ENCODE measurements at regions not wholly inside any gene's neighbourhood (a gene's known extent, or its start where the extent isn't known, plus 50 kb on each side); places are given as distances from the start of the nearest gene placed in this dataset.

GRCh38 chr5:102089883-102090282 lies 206.2 kb downstream of the SLCO4C1 start:
- intact Hi-C loops (cut with micrococcal nuclease) = no loop called here
- Mint-ChIP-seq H3K4me3 (no peak overlapping the region), H3K4me1 (ENCODE audit: low read depth) (no peaks in the 10 kb centered on the region), H3K27me3 (no peaks in the 10 kb centered on the region), H3K9me3 (no peaks in the 10 kb centered on the region), H3K36me3 (ENCODE audit: low read depth) (no peaks in the 10 kb centered on the region), H3K27ac (no peak overlapping the region)
- CTCF ChIA-PET = no interaction called here
- POLR2A ChIA-PET = no interaction called here
- DNase-seq (no peak), ATAC-seq (no peak)
- TF ChIP-seq, protein P1, sequence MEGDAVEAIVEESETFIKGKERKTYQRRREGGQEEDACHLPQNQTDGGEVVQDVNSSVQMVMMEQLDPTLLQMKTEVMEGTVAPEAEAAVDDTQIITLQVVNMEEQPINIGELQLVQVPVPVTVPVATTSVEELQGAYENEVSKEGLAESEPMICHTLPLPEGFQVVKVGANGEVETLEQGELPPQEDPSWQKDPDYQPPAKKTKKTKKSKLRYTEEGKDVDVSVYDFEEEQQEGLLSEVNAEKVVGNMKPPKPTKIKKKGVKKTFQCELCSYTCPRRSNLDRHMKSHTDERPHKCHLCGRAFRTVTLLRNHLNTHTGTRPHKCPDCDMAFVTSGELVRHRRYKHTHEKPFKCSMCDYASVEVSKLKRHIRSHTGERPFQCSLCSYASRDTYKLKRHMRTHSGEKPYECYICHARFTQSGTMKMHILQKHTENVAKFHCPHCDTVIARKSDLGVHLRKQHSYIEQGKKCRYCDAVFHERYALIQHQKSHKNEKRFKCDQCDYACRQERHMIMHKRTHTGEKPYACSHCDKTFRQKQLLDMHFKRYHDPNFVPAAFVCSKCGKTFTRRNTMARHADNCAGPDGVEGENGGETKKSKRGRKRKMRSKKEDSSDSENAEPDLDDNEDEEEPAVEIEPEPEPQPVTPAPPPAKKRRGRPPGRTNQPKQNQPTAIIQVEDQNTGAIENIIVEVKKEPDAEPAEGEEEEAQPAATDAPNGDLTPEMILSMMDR (IDR thresholded peaks at IDR 0.05) = no peak

DNA sequence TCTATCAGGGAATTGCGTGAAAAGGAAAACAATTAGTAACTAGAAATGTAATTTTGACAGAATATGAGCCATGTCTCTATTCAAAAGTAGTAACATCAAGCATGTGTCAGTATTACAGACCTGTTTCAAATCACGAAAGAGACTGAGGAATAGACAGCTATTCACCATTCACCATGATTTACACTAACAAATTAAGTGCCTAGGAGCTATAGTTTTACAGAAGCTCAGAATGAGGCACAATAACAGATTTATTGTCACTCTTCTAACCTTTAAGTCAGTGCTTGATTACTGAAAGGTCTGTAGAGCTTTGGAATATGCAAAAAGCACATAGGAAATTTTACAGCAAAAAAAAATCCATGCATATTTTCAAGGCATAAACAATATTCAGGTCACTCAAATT lies 208.2 kb downstream of the SLCO4C1 start:
- no peak for ATAC-seq
- Mint-ChIP-seq H3K4me1 (ENCODE audit: low read depth) (no peaks in the 10 kb centered on the region), H3K4me3 (no peak overlapping the region), H3K27ac (no peak overlapping the region), H3K36me3 (ENCODE audit: low read depth) (no peaks in the 10 kb centered on the region), H3K9me3 (peaks cover 3% of the 10 kb centered on the region), H3K27me3 (no peaks in the 10 kb centered on the region)
- ChIA-PET CTCF (interaction anchor here (1.5 kb wide), 1 partner anchor 10 kb away, joined by 3 read pairs; no protein-coding TSS in a partner anchor), POLR2A (no interaction called here)
- DNase-seq = no peak
- intact Hi-C loops (cut with micrococcal nuclease) = no loop called here
- TF ChIP-seq, protein P1 (IDR thresholded peaks at IDR 0.05) = no peak

- intact Hi-C loops (cut with micrococcal nuclease) = no loop called here
- TF ChIP-seq, protein P1 (IDR thresholded peaks at IDR 0.05) = no peak
- Mint-ChIP-seq H3K9me3 (peaks cover 5% of the 10 kb centered on the region), H3K36me3 (ENCODE audit: low read depth) (peaks cover 2% of the 10 kb centered on the region), H3K27me3 (no peaks in the 10 kb centered on the region), H3K4me1 (ENCODE audit: low read depth) (no peaks in the 10 kb centered on the region), H3K4me3 (no peak overlapping the region), H3K27ac (no peak overlapping the region)
- POLR2A ChIA-PET = no interaction called here
- DNase-seq = no peak
- CTCF ChIA-PET = no interaction called here
- no peak for ATAC-seq
Observed at GRCh38 chr5:102080288-102080687, 215.8 kb downstream of the SLCO4C1 start.

DNA sequence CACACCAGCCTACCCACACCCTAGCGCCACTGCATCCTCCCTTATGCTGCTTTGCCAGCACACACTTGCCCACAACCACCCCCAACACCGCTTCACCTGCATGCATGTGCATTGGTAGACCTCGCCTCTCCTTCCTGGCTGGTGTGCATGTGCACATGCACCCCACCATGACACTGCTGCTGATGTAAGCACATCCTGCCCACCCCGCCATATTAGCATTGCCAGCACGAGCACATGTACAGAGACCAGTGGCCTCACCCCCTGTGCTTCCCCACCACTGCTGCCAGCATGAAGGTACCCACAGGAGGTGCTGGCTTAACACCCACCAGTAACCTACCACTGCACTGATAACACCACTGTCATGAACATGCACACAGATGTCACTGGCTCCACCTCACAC lies 218.2 kb downstream of the SLCO4C1 start:
- no peak overlapping the region for H3K4me3 Mint-ChIP-seq
- TF ChIP-seq, protein P1 (IDR thresholded peaks at IDR 0.05) = no peak
- intact Hi-C loops (cut with micrococcal nuclease) = no loop called here
- H3K9me3 Mint-ChIP-seq = peaks cover 2% of the 10 kb centered on the region
- DNase-seq (no peak), ATAC-seq (no peak)
- ChIA-PET CTCF (no interaction called here), POLR2A (no interaction called here)
- no peaks in the 10 kb centered on the region for H3K27me3 Mint-ChIP-seq
- H3K36me3 Mint-ChIP-seq (ENCODE audit: low read depth) = peaks cover 2% of the 10 kb centered on the region
- no peak overlapping the region for H3K27ac Mint-ChIP-seq
- H3K4me1 Mint-ChIP-seq (ENCODE audit: low read depth) = no peaks in the 10 kb centered on the region

DNA sequence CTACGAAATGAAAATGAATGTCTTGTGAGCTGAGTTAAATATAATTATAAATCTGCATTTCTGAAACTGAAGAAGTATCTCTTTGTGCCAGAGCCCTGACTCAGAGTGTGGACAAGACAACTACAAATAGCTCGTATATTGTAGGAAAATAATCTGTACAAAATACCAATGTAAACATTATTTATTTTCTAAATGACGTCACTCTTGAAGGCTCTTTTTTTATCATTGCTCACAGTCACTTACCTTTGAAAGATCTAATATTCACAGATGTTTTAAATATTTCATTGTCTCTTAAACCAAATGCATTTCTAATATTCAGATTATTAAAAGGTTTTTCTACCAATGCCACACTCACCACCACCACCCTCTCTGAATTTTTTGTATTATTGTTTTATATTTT lies 226.1 kb downstream of the SLCO4C1 start:
- no peak overlapping the region for H3K4me3 Mint-ChIP-seq
- H3K36me3 Mint-ChIP-seq (ENCODE audit: low read depth) = no peaks in the 10 kb centered on the region
- DNase-seq = no peak
- intact Hi-C loops (cut with micrococcal nuclease) = no loop called here
- no peaks in the 10 kb centered on the region for H3K4me1 Mint-ChIP-seq (ENCODE audit: low read depth)
- ChIA-PET CTCF (no interaction called here), POLR2A (no interaction called here)
- no peaks in the 10 kb centered on the region for H3K27me3 Mint-ChIP-seq
- no peak overlapping the region for H3K27ac Mint-ChIP-seq
- H3K9me3 Mint-ChIP-seq = no peaks in the 10 kb centered on the region
- ATAC-seq = no peak
- TF ChIP-seq, protein P1 (IDR thresholded peaks at IDR 0.05) = no peak
